Kidney capillary endothelial cell (primary cell): ENCODE measurements at regions not wholly inside any gene's neighbourhood (a gene's known extent, or its start where the extent isn't known, plus 50 kb on each side); places are given as distances from the start of the nearest gene placed in this dataset.
A peak's percentile ranks its signal among the peaks of the same experiment; 100 is the strongest.
"Not testable (repeated sequence)": the region's sequence is repeated elsewhere in the genome, so short reads cannot be mapped to it uniquely, and the experiment has no call there.

ENCODE experiments used
- DNase-seq: peaks from one replicate; pipeline ENCODE4 v3.0.0-alpha.2; 2018; ENCODE audit warnings: low spot score

GRCh38 chr11:97019754-97020153 lies 629.9 kb downstream of the JRKL start:
- DNase-seq = no peak

DNA sequence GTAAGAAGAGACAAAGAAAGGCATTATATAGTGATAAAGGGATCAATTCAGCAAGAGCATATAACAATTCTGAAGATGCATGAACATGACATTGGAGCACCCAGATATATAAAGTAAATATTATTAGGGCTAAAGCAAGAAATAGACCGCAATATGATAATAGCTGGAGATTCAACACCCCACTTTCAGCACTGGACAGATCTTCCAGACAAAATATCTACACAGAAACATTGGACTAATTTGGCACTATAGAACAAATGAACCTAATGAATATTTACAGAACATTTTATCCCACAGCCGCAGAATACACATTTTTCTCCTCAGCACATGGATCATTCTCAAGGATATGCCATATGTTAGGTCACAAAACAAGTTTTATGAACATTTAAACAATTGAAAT lies 633.1 kb downstream of the JRKL start:
- no peak for DNase-seq

GRCh38 chr11:97028836-97029406 lies 639.1 kb downstream of the JRKL start:
- DNase-seq = no peak

DNA sequence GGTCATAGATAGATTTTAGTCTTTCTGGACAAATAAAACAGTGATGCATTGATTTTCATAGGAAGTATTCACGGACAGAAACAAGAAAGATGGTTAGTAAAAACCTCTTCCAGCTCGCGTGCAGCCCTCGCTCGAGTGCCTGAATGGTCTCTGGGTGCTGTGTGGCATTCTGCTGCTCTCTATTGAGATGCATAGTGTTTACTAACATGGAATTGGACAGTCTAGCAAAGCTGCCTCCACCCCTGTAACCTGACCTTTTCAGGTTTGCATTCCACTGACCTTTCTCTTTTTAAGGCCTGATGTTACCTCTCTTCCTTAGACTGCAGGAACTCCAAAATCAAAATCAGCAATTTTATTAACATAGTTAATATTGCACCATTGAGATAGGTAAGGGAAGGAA lies 643.4 kb downstream of the JRKL start:
- DNase-seq = no peak

- DNase-seq = no peak
These were observed 658.7 kb downstream of the JRKL start for GRCh38 chr11:97048481-97048880.

DNA sequence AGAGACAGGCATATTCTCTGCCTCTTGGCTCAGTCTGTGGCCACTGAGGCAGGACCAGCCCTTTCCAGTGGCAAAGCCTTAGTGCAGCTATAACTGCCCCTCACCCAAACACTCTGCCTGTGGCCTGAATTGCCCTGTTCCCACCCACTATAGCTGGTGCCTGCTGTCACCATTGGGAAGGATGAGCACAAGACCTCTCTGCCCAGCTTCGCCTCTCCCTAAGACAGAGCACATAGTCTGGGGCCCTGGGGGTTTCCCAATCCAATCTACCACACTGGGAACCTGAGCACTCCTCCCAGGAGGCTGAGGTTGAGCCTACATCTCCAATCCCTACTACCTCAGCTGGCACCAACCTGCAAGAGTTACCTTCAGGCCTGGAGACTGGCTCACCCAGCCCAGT lies 670.4 kb downstream of the JRKL start:
- no peak for DNase-seq

- no peak for DNase-seq
These were observed 679.3 kb downstream of the JRKL start for GRCh38 chr11:97069160-97069559.

DNA sequence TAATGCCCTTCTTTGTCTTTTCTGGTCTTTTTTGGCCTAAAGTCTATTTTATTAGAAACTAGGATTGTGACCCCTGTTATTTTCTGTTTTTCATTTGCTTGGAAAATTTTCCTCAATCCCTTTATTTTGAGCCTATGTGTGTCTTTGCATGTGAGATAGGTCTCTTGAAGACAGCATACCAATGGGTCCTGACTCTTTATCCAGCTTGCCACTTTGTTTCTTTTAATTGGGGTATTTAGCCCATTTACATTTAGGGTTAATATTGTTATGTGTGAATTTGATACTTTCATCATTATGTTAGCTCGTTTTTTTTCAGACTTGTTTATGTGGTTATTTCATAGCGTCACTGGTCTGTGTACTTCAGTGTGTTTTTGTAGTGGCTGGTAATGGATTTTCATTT lies 682.6 kb downstream of the JRKL start:
- DNase-seq = no peak

- not testable (repeated sequence) for DNase-seq
These were observed 686.9 kb downstream of the JRKL start for GRCh38 chr11:97076666-97077065.

GRCh38 chr11:97078443-97078842 lies 688.6 kb downstream of the JRKL start:
- no peak for DNase-seq

DNA sequence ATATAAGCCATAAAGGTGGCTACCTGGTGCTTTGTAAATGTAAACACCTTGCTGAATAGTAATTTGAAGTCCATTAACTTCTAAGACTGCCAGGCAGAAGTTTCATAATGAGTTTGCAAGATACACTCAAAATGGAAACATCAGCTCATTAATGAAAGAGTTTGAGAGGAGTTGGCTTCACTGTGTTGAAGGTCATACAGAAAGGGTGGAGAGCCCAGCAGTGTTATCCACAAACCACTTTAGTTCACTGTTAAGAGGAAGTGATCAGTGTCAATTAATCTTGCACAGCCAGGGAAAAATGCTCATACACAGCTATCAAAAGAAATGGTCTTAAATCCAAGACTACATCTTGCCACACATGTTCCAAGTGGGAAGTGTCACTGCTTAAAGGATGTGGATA lies 689.4 kb downstream of the JRKL start:
- DNase-seq = no peak

GRCh38 chr11:97087419-97087818 lies 697.6 kb downstream of the JRKL start:
- no peak for DNase-seq

DNA sequence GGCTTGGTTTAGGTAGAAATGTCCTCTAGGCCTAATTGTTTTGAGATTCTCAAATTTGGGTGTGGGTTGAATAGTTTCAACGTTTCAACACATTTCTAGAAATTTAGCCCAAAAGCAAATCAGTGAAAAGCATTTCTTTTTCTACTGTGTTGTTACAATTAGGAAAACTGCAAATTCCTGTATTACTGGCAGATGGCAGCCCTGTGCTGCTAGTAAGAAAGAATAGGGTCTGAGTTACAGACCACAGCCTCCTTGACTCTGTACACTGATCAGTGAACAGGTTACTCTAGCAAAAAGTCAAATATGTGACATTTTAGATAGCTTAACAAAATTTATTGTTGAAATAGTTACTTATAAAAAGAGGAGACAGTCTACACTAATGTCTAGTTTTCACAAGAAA lies 703.0 kb downstream of the JRKL start:
- no peak for DNase-seq

GRCh38 chr11:97102180-97102579 lies 712.4 kb downstream of the JRKL start:
- DNase-seq = not testable (repeated sequence)

DNA sequence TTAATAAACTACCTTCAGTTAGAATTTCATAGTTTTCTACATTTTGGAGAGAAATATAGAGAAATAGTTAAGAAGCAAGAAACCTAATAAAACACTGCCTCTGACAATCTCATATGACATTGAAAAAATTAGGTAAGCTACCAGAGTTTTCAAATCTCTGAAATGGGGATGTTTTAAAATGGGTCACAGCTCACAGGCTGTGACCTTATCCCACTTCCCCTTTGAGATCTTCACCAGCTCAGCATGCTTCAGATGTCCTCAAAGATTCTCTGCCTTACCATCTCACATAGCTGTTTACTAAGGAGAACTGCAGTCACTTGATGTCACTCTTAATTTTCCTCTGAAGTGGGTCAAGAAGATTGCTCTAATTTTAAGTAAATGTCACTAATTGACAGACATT lies 717.8 kb downstream of the JRKL start:
- no peak for DNase-seq

GRCh38 chr11:97109078-97109477 lies 719.3 kb downstream of the JRKL start:
- no peak for DNase-seq

- DNase-seq = no peak
These were observed 720.6 kb downstream of the JRKL start for GRCh38 chr11:97110376-97110775.

DNA sequence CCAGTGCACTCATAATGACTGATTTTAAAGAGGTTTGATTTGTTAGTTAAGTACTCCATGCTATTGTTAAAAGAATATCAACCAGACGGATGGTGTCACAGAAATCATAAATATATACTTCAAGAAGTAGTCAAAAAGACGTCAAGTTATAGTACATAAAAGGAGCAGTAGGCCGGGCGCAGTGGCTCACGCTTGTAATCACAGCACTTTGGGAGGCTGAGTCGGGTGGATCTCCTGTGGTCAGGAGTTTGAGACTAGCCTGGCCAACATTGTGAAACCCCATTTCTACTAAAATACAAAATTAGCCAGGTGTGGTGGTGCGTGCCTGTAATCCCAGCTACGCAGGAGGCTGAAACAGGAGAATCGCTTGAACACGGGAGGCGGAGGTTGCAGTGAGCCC lies 721.7 kb downstream of the JRKL start:
- no peak for DNase-seq

DNA sequence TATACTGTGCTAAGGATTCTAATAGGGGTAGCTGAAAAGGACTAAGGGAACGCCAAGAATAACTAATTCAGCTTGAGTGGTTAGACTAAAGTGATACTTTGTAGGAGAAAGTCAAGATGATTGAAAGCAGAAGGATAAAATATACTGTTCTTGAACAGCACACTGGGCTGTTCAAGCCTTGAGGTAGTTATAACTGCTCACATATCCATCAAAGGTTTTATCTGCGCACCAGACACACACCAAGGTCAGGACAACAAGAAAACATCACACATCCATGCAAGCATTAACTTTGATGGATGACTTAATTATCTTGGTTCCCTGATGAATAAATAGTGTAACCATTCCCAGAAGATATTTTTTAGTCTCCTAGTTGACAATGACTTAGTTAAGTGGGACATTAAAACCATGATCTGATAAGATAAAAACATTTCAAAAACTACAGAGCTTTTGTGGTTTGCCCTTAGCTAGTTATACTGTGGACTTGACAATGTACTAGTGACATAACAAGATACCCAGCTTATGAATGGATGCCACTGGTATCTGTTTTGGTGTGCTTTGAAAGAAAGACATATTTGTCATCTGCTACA lies 728.9 kb downstream of the JRKL start:
- DNase-seq = no peak

DNA sequence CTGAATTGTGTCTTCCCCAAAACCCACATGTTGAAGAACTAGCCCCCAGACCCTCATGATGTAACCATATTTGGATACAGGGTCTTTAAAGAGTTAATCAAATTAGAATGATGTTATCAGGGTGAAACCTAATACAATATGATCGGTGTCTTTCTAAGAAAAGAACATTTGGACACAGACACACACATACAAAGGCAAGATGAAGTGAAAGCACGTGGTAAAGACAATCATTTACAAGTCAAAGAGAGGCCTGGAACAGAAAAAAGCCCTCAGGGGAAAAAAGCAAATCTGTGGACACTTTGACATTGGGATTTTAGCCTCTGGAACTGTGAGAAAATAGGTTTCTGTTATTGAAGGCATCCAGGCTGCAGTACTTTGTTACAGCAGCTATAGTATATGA lies 733.4 kb downstream of the JRKL start:
- no peak for DNase-seq

- no peak for DNase-seq
These were observed 746.3 kb downstream of the JRKL start for GRCh38 chr11:97136067-97136466.

- peak; percentile 42 for DNase-seq
These were observed 751.2 kb downstream of the JRKL start for GRCh38 chr11:97140885-97141494.

DNA sequence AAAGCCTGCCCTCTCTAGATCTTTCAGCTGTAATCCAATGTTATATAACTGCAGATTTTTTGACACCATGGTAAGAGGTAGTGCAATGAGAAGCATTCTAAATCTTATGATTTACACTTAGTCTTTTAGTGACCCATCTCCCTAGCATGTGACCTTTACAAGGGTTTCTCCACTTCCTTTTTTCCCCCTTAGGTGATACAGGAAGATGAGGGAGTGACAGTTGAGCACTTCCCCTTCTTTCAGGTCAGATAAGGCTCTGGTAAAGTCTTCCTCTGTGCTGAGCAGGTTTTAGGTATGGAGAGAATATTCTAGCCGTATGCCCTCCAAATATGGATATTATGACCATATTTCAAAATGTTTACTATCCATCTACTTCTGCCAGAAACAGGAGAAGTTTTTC lies 753.6 kb downstream of the JRKL start:
- no peak for DNase-seq

- no peak for DNase-seq
These were observed 759.9 kb downstream of the JRKL start for GRCh38 chr11:97149741-97150140.
